ENCODE measurements at regions not wholly inside any gene's neighbourhood (a gene's known extent, or its start where the extent isn't known, plus 50 kb on each side); places are given as distances from the start of the nearest gene placed in this dataset.

DNA sequence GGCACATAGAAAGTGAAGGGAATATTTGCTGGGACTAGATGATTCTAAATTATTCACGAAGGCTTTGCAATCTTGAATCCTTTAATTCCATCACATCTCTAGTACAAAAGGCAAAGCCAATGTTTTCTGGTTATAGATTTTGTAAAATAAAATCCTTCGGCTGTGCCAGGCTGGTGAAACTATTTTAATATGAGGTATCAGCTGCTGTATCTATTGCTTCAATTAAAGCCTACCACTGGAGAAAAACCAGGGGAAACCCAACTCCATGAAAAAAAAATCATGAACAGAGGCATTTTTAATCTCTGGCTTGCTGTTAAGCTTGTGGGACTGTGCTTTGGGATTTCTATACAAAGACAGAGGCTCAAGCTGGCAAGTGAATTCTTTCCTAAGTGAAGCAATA lies 271.8 kb downstream of the QKI start:
- CTCF ChIA-PET, result interaction anchor here (1.6 kb wide), 1 partner anchor 11 kb away, joined by 4 read pairs; no protein-coding TSS in a partner anchor
- in situ Hi-C loops (cut with MboI; ENCODE audit: low sequenced_read_pairs) (no loop called here), intact Hi-C loops (cut with micrococcal nuclease) (no loop called here), dilution Hi-C loops (cut with HindIII; ENCODE audit: low sequenced_read_pairs, unreplicated experiment) (no loop called here)
- H2BK15ac ChIP-seq (ENCODE audit: low read depth, low read length), result no peak overlapping the region
- H3K23ac ChIP-seq (ENCODE audit: low read depth, low read length), result no peak overlapping the region
- BruUV-seq (replicated peaks), result no TSS peak
- H3K9me3 ChIP-seq (ENCODE audit: control insufficient read depth, insufficient read depth, low read length), result peaks cover 2% of the 10 kb centered on the region
- WGBS, 2 experiments (ENCODE audit: extremely low coverage in 2 of 2, insufficient read length in 1 of 2), result no CpG with 5 or more reads among the region's 2 CpGs
- H3K27me3 ChIP-seq (ENCODE audit: control insufficient read depth, insufficient read depth, low read length), result peaks cover 12% of the 10 kb centered on the region
- POLR2A ChIA-PET (ENCODE audit: unreplicated experiment), result no interaction called here
- H4K91ac ChIP-seq (ENCODE audit: insufficient read depth, low read depth, low read length), result no peak overlapping the region
- H2AK9ac ChIP-seq (replicated peaks; ENCODE audit: low read depth, low read length, poor library complexity), result no peak overlapping the region
- TF ChIP-seq POLR2A (IDR thresholded peaks at IDR 0.05; ENCODE audit: low read depth, low read length) (no peak), MXI1 (IDR thresholded peaks at IDR 0.05; ENCODE audit: borderline replicate concordance, low read depth, low read length) (no peak)
- DNase-seq, result no peak
- no peaks in the 10 kb centered on the region for H3K36me3 ChIP-seq (ENCODE audit: control insufficient read depth, insufficient read depth, low read length)
- no peak overlapping the region for H2BK120ac ChIP-seq (ENCODE audit: low read depth, low read length)
- no peak overlapping the region for H3K18ac ChIP-seq (ENCODE audit: low read depth, low read length)
- H2AK5ac ChIP-seq (ENCODE audit: low read depth, low read length), result no peak overlapping the region
- no peak overlapping the region for H3K9ac ChIP-seq (ENCODE audit: low read depth, low read length)
- no peak overlapping the region for H3K56ac ChIP-seq (ENCODE audit: extremely low read depth, insufficient read depth, low read length)
- H4K5ac ChIP-seq (ENCODE audit: low read depth, low read length), result no peak overlapping the region
- no peak overlapping the region for H3K4ac ChIP-seq (ENCODE audit: low read depth, low read length)
- H2BK20ac ChIP-seq (ENCODE audit: low read depth, low read length), result no peak overlapping the region
- no peak overlapping the region for H4K8ac ChIP-seq (ENCODE audit: low read depth in 2 of 2, low read length in 2 of 2)
- H4K20me1 ChIP-seq (ENCODE audit: insufficient read depth, low read length), result no peaks in the 10 kb centered on the region
- H3K14ac ChIP-seq (replicated peaks; ENCODE audit: low read depth, low read length), result no peak overlapping the region
- H3K79me1 ChIP-seq (ENCODE audit: low read depth in 1 of 2, low read length in 2 of 2), result no peaks in the 10 kb centered on the region
- H3K4me2 ChIP-seq (ENCODE audit: low read depth, low read length), result no peak overlapping the region
- H3K4me3 ChIP-seq (ENCODE audit: insufficient read depth, low read depth, low read length), result no peak overlapping the region
- no peak overlapping the region for H3K27ac ChIP-seq (ENCODE audit: insufficient read depth, low read length)
- H3K4me1 ChIP-seq (ENCODE audit: control insufficient read depth, insufficient read depth, low read length), result no peaks in the 10 kb centered on the region
- no peak overlapping the region for H2AFZ ChIP-seq (replicated peaks; ENCODE audit: low read length, poor library complexity)
- no peak overlapping the region for H2BK5ac ChIP-seq (ENCODE audit: low read depth, low read length, poor library complexity, severe bottlenecking)
- H3K9me1 ChIP-seq (ENCODE audit: insufficient read depth, low read length), result no peaks in the 10 kb centered on the region
- ATAC-seq (ENCODE audit: low read depth), result no peak

All from IMR-90 (cell line).